OCI-LY1 (cell line): ENCODE measurements at regions not wholly inside any gene's neighbourhood (a gene's known extent, or its start where the extent isn't known, plus 50 kb on each side); places are given as distances from the start of the nearest gene placed in this dataset.

Experiments
- CTCF ChIP-seq: fragments of 200-600 bp; sonication (generic), shearing (Covaris generic); IDR thresholded peaks from 2 replicates; pipeline ENCODE4 v1.5.1; 2017; ENCODE audit warnings: mild to moderate bottlenecking, antibody characterized with exemption, low read length, moderate library complexity, mixed read lengths
- EZH2 ChIP-seq: fragments of 200-600 bp; sonication (generic), shearing (Covaris generic); IDR thresholded peaks from 2 replicates; pipeline ENCODE4 v1.8.0; 2017; ENCODE audit warnings: borderline replicate concordance, mixed run types, mild to moderate bottlenecking, antibody characterized with exemption, low read length, moderate library complexity, mixed read lengths

DNA sequence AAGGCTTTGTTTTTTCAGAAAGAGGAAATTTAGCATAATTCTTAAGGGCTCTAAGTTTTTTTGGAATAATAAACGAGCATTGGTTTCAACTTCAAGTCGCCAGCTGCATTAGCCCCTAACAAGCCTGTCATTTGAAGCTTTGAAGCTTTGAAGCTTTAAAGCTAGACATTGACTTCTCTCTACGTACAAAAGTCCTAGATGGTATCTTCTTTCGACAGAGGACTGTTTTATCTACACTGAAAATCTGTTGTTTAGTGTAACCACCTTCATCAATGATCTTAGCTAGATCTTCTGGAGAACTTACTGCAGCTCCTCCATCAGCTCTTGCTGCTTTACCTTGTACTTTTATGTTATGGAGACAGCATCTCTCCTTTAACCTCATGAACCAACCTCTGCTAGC, 79.6 kb upstream of the TMEM72 start:
- TF ChIP-seq CTCF (no peak), EZH2 (no peak)
